ENCODE measurements at regions not wholly inside any gene's neighbourhood (a gene's known extent, or its start where the extent isn't known, plus 50 kb on each side); places are given as distances from the start of the nearest gene placed in this dataset.

DNA sequence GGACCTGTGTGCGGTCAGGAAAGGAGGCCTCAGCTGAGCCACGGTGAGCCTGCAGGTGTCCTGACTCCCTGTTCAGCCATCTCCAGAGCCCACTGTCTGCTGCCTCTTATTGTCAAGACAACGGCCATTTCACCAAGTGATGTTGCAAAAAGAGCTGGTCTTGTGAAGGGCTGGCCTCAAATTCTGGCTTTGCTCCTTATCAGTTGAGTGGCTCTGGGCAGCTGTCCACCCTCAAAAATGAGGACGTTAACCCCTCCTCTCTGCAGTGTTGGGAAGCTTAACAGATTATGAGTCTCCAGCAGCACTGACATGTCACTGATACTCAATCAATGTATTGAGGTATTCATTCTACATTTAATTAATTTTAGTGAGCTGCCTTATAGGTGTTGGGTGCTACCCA is 171.1 kb upstream of the TOX3 start:
- TF ChIP-seq, protein P1, sequence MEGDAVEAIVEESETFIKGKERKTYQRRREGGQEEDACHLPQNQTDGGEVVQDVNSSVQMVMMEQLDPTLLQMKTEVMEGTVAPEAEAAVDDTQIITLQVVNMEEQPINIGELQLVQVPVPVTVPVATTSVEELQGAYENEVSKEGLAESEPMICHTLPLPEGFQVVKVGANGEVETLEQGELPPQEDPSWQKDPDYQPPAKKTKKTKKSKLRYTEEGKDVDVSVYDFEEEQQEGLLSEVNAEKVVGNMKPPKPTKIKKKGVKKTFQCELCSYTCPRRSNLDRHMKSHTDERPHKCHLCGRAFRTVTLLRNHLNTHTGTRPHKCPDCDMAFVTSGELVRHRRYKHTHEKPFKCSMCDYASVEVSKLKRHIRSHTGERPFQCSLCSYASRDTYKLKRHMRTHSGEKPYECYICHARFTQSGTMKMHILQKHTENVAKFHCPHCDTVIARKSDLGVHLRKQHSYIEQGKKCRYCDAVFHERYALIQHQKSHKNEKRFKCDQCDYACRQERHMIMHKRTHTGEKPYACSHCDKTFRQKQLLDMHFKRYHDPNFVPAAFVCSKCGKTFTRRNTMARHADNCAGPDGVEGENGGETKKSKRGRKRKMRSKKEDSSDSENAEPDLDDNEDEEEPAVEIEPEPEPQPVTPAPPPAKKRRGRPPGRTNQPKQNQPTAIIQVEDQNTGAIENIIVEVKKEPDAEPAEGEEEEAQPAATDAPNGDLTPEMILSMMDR (IDR thresholded peaks at IDR 0.05), result no peak
- TF ChIP-seq POLR2A (IDR thresholded peaks at IDR 0.05; ENCODE audit: low read depth) (no peak), POLR2AphosphoS5 (IDR thresholded peaks at IDR 0.05) (no peak), EP300 (IDR thresholded peaks at IDR 0.05) (no peak)
